Testis (tissue), 2 donors: ENCODE measurements at regions not wholly inside any gene's neighbourhood (a gene's known extent, or its start where the extent isn't known, plus 50 kb on each side); places are given as distances from the start of the nearest gene placed in this dataset.

Experiments used
- CTCF ChIP-seq, 3 experiments: fragments of 450-650 bp in 2 of 3; fragments of 200-600 bp in 1 of 3; sonication (generic) in 1 of 3; IDR thresholded peaks; one replicate each; pipeline ENCODE4 v1.5.1; 2016 to 2019; ENCODE audit warnings: antibody characterized with exemption in 3 of 3, mild to moderate bottlenecking in 2 of 3, moderate library complexity in 1 of 3
- POLR2A ChIP-seq: fragments of 450-650 bp; IDR thresholded peaks from one replicate; pipeline ENCODE4 v1.6.1; 2017; ENCODE audit warnings: antibody characterized with exemption, mild to moderate bottlenecking, moderate library complexity

- TF ChIP-seq CTCF (IDR thresholded peaks at IDR 0.05): no peak
- TF ChIP-seq POLR2A: no peak
Measured at GRCh38 chr17:36720131-36720530, 118.7 kb downstream of the MRM1 start.
